ENCODE measurements at regions not wholly inside any gene's neighbourhood (a gene's known extent, or its start where the extent isn't known, plus 50 kb on each side); places are given as distances from the start of the nearest gene placed in this dataset.

DNA sequence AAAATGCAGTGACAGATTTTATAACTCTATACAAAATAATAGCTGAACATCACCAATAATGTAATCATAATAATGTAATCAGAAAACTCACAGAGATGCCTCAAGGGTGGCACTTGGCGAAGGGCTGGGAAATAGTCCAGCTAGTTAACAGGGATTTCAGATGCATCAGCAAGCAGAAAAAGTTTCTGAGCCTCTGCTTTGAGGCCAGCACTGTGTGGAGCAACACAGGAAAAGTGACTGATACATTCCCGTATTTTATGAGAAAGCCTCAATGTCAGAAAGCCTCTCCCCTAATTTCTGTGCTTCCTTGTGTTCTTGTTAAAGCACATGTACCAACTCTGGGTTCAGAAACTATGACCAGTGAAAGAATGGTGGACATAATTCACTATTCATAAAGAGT lies 304.8 kb downstream of the VPS13C start:
- TF ChIP-seq, protein P1, sequence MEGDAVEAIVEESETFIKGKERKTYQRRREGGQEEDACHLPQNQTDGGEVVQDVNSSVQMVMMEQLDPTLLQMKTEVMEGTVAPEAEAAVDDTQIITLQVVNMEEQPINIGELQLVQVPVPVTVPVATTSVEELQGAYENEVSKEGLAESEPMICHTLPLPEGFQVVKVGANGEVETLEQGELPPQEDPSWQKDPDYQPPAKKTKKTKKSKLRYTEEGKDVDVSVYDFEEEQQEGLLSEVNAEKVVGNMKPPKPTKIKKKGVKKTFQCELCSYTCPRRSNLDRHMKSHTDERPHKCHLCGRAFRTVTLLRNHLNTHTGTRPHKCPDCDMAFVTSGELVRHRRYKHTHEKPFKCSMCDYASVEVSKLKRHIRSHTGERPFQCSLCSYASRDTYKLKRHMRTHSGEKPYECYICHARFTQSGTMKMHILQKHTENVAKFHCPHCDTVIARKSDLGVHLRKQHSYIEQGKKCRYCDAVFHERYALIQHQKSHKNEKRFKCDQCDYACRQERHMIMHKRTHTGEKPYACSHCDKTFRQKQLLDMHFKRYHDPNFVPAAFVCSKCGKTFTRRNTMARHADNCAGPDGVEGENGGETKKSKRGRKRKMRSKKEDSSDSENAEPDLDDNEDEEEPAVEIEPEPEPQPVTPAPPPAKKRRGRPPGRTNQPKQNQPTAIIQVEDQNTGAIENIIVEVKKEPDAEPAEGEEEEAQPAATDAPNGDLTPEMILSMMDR (IDR thresholded peaks at IDR 0.05; ENCODE audit: low read depth, low read length, missing control alignments) = no peak
- DNase-seq (ENCODE audit: extremely low read depth, low read depth) = no peak
- H3K4me3 ChIP-seq (replicated peaks; ENCODE audit: low read depth, low read length) = no peak overlapping the region

DNA sequence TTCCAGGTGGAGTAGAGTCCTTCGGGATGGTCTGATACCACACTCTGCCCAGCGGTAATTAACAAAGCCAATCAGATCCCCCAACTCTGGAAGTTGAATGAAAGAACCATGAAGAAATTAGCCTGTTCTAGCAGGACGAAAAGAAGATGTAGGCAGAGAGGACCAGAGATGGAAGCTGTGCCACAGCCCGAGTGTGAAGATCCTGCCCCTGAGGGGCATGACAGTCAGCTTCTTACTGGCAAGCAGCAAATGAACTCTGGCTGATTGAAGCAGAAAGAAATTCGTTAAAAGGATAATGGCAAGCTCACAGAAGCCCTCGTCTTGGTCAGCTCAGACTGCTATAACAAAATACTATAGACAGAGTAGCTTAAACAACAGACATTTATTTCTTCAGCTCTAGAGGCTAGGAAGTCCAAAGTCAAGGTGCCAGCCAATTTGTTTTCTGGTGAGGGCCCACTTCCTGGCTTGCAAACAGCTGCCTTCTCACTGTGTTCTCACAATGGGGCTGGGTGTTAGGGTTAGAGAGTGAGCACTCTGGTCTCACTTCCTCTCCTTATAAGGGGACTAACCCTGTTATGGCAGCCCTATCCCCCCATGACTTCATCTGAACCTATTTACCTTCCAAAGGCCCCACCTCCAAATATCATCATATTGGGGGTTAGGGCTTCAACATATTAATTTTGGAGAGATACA lies 307.1 kb downstream of the VPS13C start:
- DNase-seq (ENCODE audit: extremely low read depth, low read depth) = no peak
- TF ChIP-seq, protein P1 (IDR thresholded peaks at IDR 0.05; ENCODE audit: low read depth, low read length, missing control alignments) = no peak
- no peak overlapping the region for H3K4me3 ChIP-seq (replicated peaks; ENCODE audit: low read depth, low read length)

DNA sequence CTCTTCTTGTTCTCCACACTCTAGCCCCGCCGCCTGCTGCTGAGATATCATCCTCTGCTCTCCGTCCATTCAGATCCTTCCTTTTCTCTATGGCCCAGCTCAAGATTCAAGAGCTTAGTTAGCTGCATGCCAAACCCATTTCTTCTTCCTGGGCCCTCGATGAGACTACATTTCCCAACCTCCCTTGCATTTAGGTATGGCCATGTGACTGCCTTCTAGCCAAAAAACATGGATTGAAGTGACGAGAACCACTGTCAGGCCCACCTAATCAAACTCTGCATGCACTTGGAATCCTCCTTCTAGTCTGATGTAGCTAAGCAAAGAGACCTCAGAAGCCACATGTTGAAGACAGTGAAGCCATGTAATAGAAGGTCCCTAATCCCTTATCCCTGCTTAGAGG lies 308.2 kb downstream of the VPS13C start:
- DNase-seq (ENCODE audit: extremely low read depth, low read depth) = no peak
- TF ChIP-seq, protein P1 (IDR thresholded peaks at IDR 0.05; ENCODE audit: low read depth, low read length, missing control alignments) = no peak
- no peak overlapping the region for H3K4me3 ChIP-seq (replicated peaks; ENCODE audit: low read depth, low read length)

DNA sequence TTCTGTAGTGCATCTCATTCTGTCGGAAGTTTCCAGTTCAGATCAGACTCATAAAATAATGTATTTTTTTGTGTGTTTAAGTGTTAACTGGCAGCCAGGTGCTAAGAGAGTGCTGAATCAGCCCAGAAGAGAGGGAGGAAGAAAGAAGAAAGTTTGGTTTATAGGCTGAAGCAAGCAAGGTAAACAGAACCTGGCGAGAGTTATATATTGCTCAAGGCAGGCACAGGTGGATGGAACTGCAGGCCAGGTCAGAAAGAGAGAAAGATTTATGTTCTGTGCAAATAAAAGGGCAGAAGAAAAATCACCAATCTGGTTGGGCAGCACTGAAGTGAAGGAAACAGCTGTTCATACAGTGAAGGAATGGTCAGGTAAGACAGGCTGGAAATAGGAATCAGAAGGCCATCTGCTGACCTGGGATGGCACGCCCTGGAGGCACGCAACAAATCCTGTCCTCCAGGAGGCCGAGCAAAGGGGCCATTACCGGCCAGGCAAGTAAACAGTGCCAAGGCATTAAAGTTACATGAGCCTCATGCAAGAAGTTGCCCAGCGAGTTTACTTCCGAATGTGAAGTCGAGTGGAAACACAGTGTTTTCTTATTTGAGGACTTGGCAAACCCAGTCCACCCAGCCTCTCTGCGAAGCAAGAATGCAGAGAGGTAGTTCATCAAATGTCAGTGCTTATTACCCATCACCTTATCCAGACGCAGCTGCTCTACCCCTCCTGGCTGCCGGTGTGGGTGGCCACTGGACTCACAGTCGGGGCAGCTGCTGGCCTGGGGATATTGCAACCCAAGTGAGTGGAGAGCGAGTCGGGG lies 309.8 kb downstream of the VPS13C start:
- DNase-seq (ENCODE audit: extremely low read depth, low read depth) = no peak
- H3K4me3 ChIP-seq (replicated peaks; ENCODE audit: low read depth, low read length) = no peak overlapping the region
- TF ChIP-seq, protein P1 (IDR thresholded peaks at IDR 0.05; ENCODE audit: low read depth, low read length, missing control alignments) = no peak

DNA sequence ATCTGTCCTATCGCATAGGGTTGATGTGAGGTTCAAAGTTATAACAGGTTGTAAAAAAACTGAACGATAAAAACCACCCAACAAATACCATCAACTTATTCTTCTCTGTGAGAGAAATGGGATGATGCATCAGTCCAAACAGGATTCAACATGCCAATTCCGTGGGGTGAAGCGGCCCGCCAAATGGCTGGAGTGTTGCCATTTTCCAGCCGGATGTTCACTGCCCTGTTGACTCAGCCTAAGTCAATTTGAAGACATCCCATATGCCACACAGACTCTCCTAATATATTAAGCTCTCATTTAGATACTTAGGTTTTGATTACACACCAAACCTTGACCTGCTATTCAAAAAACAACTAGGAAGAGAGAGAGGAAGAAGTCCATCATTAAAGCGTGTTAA lies 311.1 kb downstream of the VPS13C start:
- no peak for DNase-seq (ENCODE audit: extremely low read depth, low read depth)
- H3K4me3 ChIP-seq (replicated peaks; ENCODE audit: low read depth, low read length) = no peak overlapping the region
- TF ChIP-seq, protein P1 (IDR thresholded peaks at IDR 0.05; ENCODE audit: low read depth, low read length, missing control alignments) = no peak

DNA sequence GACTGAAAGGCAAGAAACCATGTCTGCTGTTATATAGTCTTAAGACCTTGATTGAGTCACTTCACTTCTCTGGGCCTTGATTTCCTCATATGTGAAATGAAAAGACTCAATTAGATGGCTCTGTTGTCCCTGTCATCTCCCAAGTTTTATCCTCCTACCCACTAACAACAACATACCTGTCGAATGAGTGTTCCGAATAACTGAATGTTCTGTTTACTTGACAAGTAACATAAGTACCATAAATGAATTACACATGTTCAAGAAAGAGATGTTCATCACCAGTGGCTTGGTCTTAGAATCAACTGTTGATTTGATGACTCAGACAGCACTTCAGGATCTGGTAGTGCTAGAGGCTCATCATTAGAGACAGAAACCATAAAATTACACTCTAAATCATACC lies 311.7 kb downstream of the VPS13C start:
- no peak for DNase-seq (ENCODE audit: extremely low read depth, low read depth)
- TF ChIP-seq, protein P1 (IDR thresholded peaks at IDR 0.05; ENCODE audit: low read depth, low read length, missing control alignments) = no peak
- H3K4me3 ChIP-seq (replicated peaks; ENCODE audit: low read depth, low read length) = no peak overlapping the region

All from HFF-Myc (cell line).